H9 (cell line): ENCODE measurements at regions not wholly inside any gene's neighbourhood (a gene's known extent, or its start where the extent isn't known, plus 50 kb on each side); places are given as distances from the start of the nearest gene placed in this dataset.

ENCODE experiments used
- DNase-seq: peaks from one replicate; pipeline ENCODE4 v3.0.0-alpha.2; 2017
- H2AFZ ChIP-seq: one replicate; pipeline ENCODE4 v1.6.1; 2013; ENCODE audit warnings: mild to moderate bottlenecking, low read length, control low read depth, moderate library complexity
- H2AK5ac ChIP-seq: 2 replicates; pipeline ENCODE4 v1.6.1; 2013; ENCODE audit warnings: low read length, control low read depth, mixed read lengths; ENCODE audit not compliant: insufficient read length
- H2BK120ac ChIP-seq: one replicate; pipeline ENCODE4 v1.6.1; 2013; ENCODE audit warnings: low read depth, mild to moderate bottlenecking, low read length, control low read depth, inconsistent platforms; ENCODE audit not compliant: poor library complexity, severe bottlenecking
- H2BK12ac ChIP-seq: 2 replicates; pipeline ENCODE4 v1.6.1; 2013; ENCODE audit warnings: low read length, control low read depth, mixed read lengths, low read depth; ENCODE audit not compliant: insufficient read length
- H2BK15ac ChIP-seq: 2 replicates; pipeline ENCODE4 v1.6.1; 2013; ENCODE audit warnings: low read depth, low read length, control low read depth
- H2BK20ac ChIP-seq: one replicate; pipeline ENCODE4 v1.6.1; 2013; ENCODE audit warnings: low read depth, mild to moderate bottlenecking, low read length, control low read depth, inconsistent platforms; ENCODE audit not compliant: poor library complexity, severe bottlenecking
- H2BK5ac ChIP-seq: 2 replicates; pipeline ENCODE4 v1.6.1; 2013; ENCODE audit warnings: low read length, control low read depth, mixed read lengths; ENCODE audit not compliant: insufficient read length
- H3K14ac ChIP-seq: 2 replicates; pipeline ENCODE4 v1.6.1; 2013; ENCODE audit warnings: low read length, control low read depth; ENCODE audit not compliant: insufficient read depth
- H3K18ac ChIP-seq: 2 replicates; pipeline ENCODE4 v1.6.1; 2013; ENCODE audit warnings: low read depth, mild to moderate bottlenecking, mixed read lengths, low read length, control low read depth; ENCODE audit not compliant: insufficient read length
- H3K23ac ChIP-seq: 2 replicates; pipeline ENCODE4 v1.6.1; 2013; ENCODE audit warnings: low read length, control low read depth, mixed read lengths, low read depth; ENCODE audit not compliant: insufficient read length
- H3K23me2 ChIP-seq: 2 replicates; pipeline ENCODE4 v1.6.1; 2013; ENCODE audit warnings: low read depth, mild to moderate bottlenecking, mixed read lengths, low read length, control low read depth; ENCODE audit not compliant: insufficient read length, poor library complexity, severe bottlenecking
- H3K27ac ChIP-seq: 2 replicates; pipeline ENCODE4 v1.5.1; 2013; ENCODE audit warnings: low read length, control low read depth, mixed read lengths, low read depth; ENCODE audit not compliant: insufficient read length
- H3K27me3 ChIP-seq: 2 replicates; pipeline ENCODE4 v1.6.1; 2013; ENCODE audit warnings: low read length, control low read depth, inconsistent platforms; ENCODE audit not compliant: insufficient read depth
- H3K4ac ChIP-seq: 2 replicates; pipeline ENCODE4 v1.6.1; 2013; ENCODE audit warnings: low read depth, mild to moderate bottlenecking, control low read depth, inconsistent platforms, low read length, moderate library complexity
- H3K4me1 ChIP-seq: 2 replicates; pipeline ENCODE4 v1.6.1; 2013; ENCODE audit warnings: low read length, control low read depth, inconsistent platforms; ENCODE audit not compliant: insufficient read depth
- H3K4me2 ChIP-seq: 2 replicates; pipeline ENCODE4 v1.6.1; 2013; ENCODE audit warnings: low read length, control low read depth, mixed read lengths; ENCODE audit not compliant: insufficient read length, insufficient read depth
- H3K56ac ChIP-seq: 2 replicates; pipeline ENCODE4 v1.6.1; 2013; ENCODE audit warnings: low read depth, mild to moderate bottlenecking, mixed read lengths, low read length, control low read depth; ENCODE audit not compliant: insufficient read length
- H3K79me1 ChIP-seq: 2 replicates; pipeline ENCODE4 v1.6.1; 2013; ENCODE audit warnings: low read depth, mild to moderate bottlenecking, moderate library complexity, low read length, control low read depth, inconsistent platforms; ENCODE audit not compliant: insufficient read depth, poor library complexity, severe bottlenecking
- H3K79me2 ChIP-seq: 2 replicates; pipeline ENCODE4 v1.6.1; 2013; ENCODE audit warnings: low read length, control low read depth, inconsistent platforms; ENCODE audit not compliant: insufficient read depth
- H3K9ac ChIP-seq: 2 replicates; pipeline ENCODE4 v1.6.1; 2013; ENCODE audit warnings: low read length, control low read depth, mixed read lengths; ENCODE audit not compliant: insufficient read length; ENCODE audit errors: extremely low read depth
- H3K9me3 ChIP-seq: one replicate; pipeline ENCODE4 v1.6.1; 2013; ENCODE audit warnings: low read depth, low read length, inconsistent platforms; ENCODE audit not compliant: control insufficient read depth
- H3T11ph ChIP-seq: one replicate; pipeline ENCODE4 v1.6.1; 2013; ENCODE audit warnings: mild to moderate bottlenecking, low read length, control low read depth, inconsistent platforms
- H4K20me1 ChIP-seq: one replicate; pipeline ENCODE4 v1.6.1; 2013; ENCODE audit not compliant: control insufficient read depth, insufficient read length, insufficient read depth
- H4K5ac ChIP-seq: 2 replicates; pipeline ENCODE4 v1.6.1; 2013; ENCODE audit warnings: low read depth, mild to moderate bottlenecking, mixed read lengths, low read length, control low read depth; ENCODE audit not compliant: insufficient read length
- H4K8ac ChIP-seq: replicated peaks from 2 replicates; pipeline ENCODE4 v1.6.1; 2013; ENCODE audit warnings: low read length, control low read depth, mixed read lengths, low read depth; ENCODE audit not compliant: insufficient read length
- H4K91ac ChIP-seq: 2 replicates; pipeline ENCODE4 v1.6.1; 2013; ENCODE audit warnings: low read depth, mild to moderate bottlenecking, moderate library complexity, mixed read lengths, low read length, control low read depth; ENCODE audit not compliant: insufficient read length
- H3K27ac Mint-ChIP-seq, 3 experiments: 2 replicates in 2 of 3; 3 replicates in 1 of 3; pipeline ENCODE4 v1.8.0; 2020 to 2021; ENCODE audit warnings: mixed read lengths in 3 of 3, mild to moderate bottlenecking in 1 of 3, moderate library complexity in 1 of 3
- H3K27me3 Mint-ChIP-seq: 2 replicates; pipeline ENCODE4 v1.8.0; 2021; ENCODE audit warnings: low read depth, mild to moderate bottlenecking, moderate library complexity, mixed read lengths
- H3K36me3 Mint-ChIP-seq, 3 experiments: 2 replicates in 2 of 3; 3 replicates in 1 of 3; pipeline ENCODE4 v1.8.0; 2020 to 2021; ENCODE audit warnings: low read depth in 3 of 3, mixed read lengths in 3 of 3; ENCODE audit not compliant: insufficient read depth in 1 of 3
- H3K4me1 Mint-ChIP-seq, 2 experiments: 2 replicates each; pipeline ENCODE4 v1.8.0; 2020; ENCODE audit warnings: mixed read lengths in 2 of 2
- H3K4me3 Mint-ChIP-seq, 2 experiments: 2 replicates in 1 of 2; 3 replicates in 1 of 2; pipeline ENCODE4 v1.8.0; 2020 to 2021; ENCODE audit warnings: mild to moderate bottlenecking in 2 of 2, mixed read lengths in 2 of 2, moderate library complexity in 1 of 2
- H3K9me3 Mint-ChIP-seq, 2 experiments: 2 replicates in 1 of 2; 3 replicates in 1 of 2; pipeline ENCODE4 v1.8.0; 2020; ENCODE audit warnings: mild to moderate bottlenecking in 2 of 2, mixed read lengths in 2 of 2, moderate library complexity in 1 of 2
- CTCF ChIP-seq: fragments of 200-600 bp; sonication (generic); conservative IDR thresholded peaks from 3 replicates; pipeline ENCODE4 v1.8.0; 2021; ENCODE audit warnings: antibody characterized with exemption, mild to moderate bottlenecking
- WGBS: extraction: QIAGEN DNeasy Blood & Tissue Kit; methylation state at CpG from one replicate; pipeline ENCODE4 v1.1.7; 2013; ENCODE audit warnings: missing lambda C conversion rate, low lambda C conversion rate, mixed read lengths; ENCODE audit not compliant: insufficient read length; ENCODE audit errors: extremely low coverage; 5-methylcytosine and 5-hydroxymethylcytosine counted together

GRCh38 chr12:24608637-24609285 lies 340.1 kb downstream of the BCAT1 start:
- Histone ChIP-seq H2BK5ac (no peak overlapping the region), H3K4ac (no peak overlapping the region), H3K23ac (no peak overlapping the region), H4K8ac (no peak overlapping the region), H2BK20ac (no peak overlapping the region), H2AK5ac (no peak overlapping the region), H3T11ph (no peak overlapping the region), H3K79me2 (no peaks in the 10 kb centered on the region), H3K9ac (no peak overlapping the region), H3K79me1 (no peaks in the 10 kb centered on the region), H3K14ac (no peak overlapping the region), H3K27me3 (no peaks in the 10 kb centered on the region), H3K27ac (no peak overlapping the region), H3K23me2 (no peaks in the 10 kb centered on the region), H3K9me3 (no peaks in the 10 kb centered on the region), H3K4me1 (no peaks in the 10 kb centered on the region), H4K20me1 (no peaks in the 10 kb centered on the region), H4K5ac (no peak overlapping the region), H2AFZ (no peak overlapping the region), H3K4me2 (no peak overlapping the region), H2BK120ac (no peak overlapping the region), H3K18ac (no peak overlapping the region), H4K91ac (no peak overlapping the region), H2BK12ac (no peak overlapping the region), H2BK15ac (no peak overlapping the region), H3K56ac (no peak overlapping the region)
- no CpG with 5 or more reads among the region's 3 CpGs for WGBS
- Mint-ChIP-seq H3K9me3 (peaks cover 6 to 7% of the 10 kb centered on the region in 2 experiments; a peak in 4 of 5 replicates), H3K4me3 (no peak overlapping the region), H3K27me3 (no peaks in the 10 kb centered on the region), H3K27ac (no peak overlapping the region), H3K36me3 (peaks cover 0 to 3% (median 0%) of the 10 kb centered on the region in 3 experiments; a peak in 1 of 7 replicates), H3K4me1 (no peaks in the 10 kb centered on the region)
- TF ChIP-seq CTCF, result no peak
- DNase-seq, result no peak
